Psoas muscle (tissue), 7 donors: ENCODE measurements at regions not wholly inside any gene's neighbourhood (a gene's known extent, or its start where the extent isn't known, plus 50 kb on each side); places are given as distances from the start of the nearest gene placed in this dataset.
"Not testable (repeated sequence)": the region's sequence is repeated elsewhere in the genome, so short reads cannot be mapped to it uniquely, and the experiment has no call there.

Experiments
- ATAC-seq, 4 donors: fragments of 200-7000 bp; cut with Tn5 transposase; one replicate each; pipeline ENCODE4 v1.9.1; 2020; ENCODE audit warnings: moderate library complexity in 3 of 4, mild to moderate bottlenecking in 2 of 4
- DNase-seq, 2 donors: peaks; one replicate each; pipeline ENCODE4 v3.0.0-alpha.2; 2020
- H3K27ac ChIP-seq: fragments of 200-600 bp; one replicate; pipeline ENCODE4 v1.8.0; 2022
- H3K27me3 ChIP-seq, 3 donors: fragments of 200-600 bp in 1 of 3; one replicate each; pipeline versions ENCODE4 v1.6.1 to v1.8.0; 2013 to 2022; ENCODE audit warnings: low read length in 2 of 3, mild to moderate bottlenecking in 2 of 3, moderate library complexity in 1 of 3; ENCODE audit not compliant: insufficient read depth in 3 of 3
- H3K36me3 ChIP-seq, 2 donors: fragments of 200-600 bp in 1 of 2; one replicate each; pipeline versions ENCODE4 v1.6.1 to v1.8.0; 2013 to 2022; ENCODE audit warnings: low read depth in 1 of 2, mild to moderate bottlenecking in 1 of 2, moderate library complexity in 1 of 2; ENCODE audit not compliant: insufficient read depth in 1 of 2
- H3K4me1 ChIP-seq: fragments of 200-600 bp; one replicate; pipeline ENCODE4 v1.8.0; 2022
- H3K4me3 ChIP-seq: fragments of 200-600 bp; one replicate; pipeline ENCODE4 v1.8.0; 2022; ENCODE audit warnings: mild to moderate bottlenecking
- H3K9me3 ChIP-seq: fragments of 200-600 bp; one replicate; pipeline ENCODE4 v1.8.0; 2022
- WGBS, 3 donors: extraction: QIAGEN DNeasy Blood & Tissue Kit; methylation state at CpG; one replicate each; pipeline versions ENCODE4 v1.1.6 to v1.1.7; 2013; 5-methylcytosine and 5-hydroxymethylcytosine counted together
- intact Hi-C, 2 donors: fragments of 100-400 bp; cut with DNase I; formaldehyde crosslinking; loops; one replicate each; pipeline versions ENCODE4 v1.11.0 to v1.14.2; 2022
- TF ChIP-seq, protein P1 (sequence below): fragments of 200-600 bp; IDR thresholded peaks from one replicate; pipeline ENCODE4 v1.8.0; 2022; ENCODE audit warnings: antibody characterized with exemption
- donor health status: healthy with polysubstance abuse.
- donor health status: DM: no; HTN: no; CAD: no; lungs with moderate emphysema.
- donor health status: Bipolar disorder and iron deficiency.
- donor health status: healthy.
- donor health status: DM: yes; HTN: yes; CAD: no.
- donor health status: DM: no; HTN: no; CAD: no.
- donor health status: DM: yes; HTN: yes; CAD: no.

DNA sequence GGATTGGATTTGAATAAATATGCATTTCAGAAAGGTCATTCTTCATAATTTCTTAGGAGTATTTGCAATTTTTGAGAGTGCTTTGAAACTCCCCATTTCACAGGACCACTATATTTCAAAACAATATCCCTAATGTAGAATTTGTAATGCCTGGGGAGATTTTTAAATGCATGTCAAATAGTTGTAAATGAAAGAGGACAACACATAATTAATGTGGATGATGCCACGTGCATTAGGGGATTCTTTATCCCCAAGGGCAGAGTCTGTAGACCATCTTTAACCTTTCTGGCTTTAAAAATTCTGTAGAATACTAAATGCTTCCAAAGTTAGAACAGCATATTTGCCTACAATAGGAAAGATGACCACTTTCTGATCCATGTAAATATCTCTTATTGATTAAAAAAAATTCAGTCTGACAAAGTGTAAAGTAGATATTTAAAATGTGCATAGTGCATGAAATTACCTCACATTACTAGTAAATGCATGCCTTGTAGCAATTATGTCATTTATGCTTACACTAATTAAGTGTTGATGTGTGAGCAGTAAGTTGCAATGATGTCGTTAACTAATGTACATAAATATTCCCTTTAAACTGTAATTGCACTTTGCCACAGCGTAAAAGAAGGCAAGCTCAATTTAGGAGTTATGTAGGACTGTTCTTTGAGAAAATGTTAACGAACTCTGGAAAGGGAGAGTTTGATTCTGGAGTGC is 416.1 kb downstream of the PSAT1 start:
- H3K4me3 ChIP-seq, result no peak overlapping the region
- no peak overlapping the region for H3K27ac ChIP-seq
- 78 to 84% (median 83%) methylated on average over 4 of the region's 4 CpGs for WGBS, 3 donors
- TF ChIP-seq, protein P1, sequence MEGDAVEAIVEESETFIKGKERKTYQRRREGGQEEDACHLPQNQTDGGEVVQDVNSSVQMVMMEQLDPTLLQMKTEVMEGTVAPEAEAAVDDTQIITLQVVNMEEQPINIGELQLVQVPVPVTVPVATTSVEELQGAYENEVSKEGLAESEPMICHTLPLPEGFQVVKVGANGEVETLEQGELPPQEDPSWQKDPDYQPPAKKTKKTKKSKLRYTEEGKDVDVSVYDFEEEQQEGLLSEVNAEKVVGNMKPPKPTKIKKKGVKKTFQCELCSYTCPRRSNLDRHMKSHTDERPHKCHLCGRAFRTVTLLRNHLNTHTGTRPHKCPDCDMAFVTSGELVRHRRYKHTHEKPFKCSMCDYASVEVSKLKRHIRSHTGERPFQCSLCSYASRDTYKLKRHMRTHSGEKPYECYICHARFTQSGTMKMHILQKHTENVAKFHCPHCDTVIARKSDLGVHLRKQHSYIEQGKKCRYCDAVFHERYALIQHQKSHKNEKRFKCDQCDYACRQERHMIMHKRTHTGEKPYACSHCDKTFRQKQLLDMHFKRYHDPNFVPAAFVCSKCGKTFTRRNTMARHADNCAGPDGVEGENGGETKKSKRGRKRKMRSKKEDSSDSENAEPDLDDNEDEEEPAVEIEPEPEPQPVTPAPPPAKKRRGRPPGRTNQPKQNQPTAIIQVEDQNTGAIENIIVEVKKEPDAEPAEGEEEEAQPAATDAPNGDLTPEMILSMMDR, result no peak
- no peak for DNase-seq
- intact Hi-C loops, result no loop called here
- ATAC-seq, result no peak
- no peaks in the 10 kb centered on the region for H3K9me3 ChIP-seq
- no peaks in the 10 kb centered on the region for H3K36me3 ChIP-seq
- no peaks in the 10 kb centered on the region for H3K27me3 ChIP-seq
- H3K4me1 ChIP-seq, result no peaks in the 10 kb centered on the region

DNA sequence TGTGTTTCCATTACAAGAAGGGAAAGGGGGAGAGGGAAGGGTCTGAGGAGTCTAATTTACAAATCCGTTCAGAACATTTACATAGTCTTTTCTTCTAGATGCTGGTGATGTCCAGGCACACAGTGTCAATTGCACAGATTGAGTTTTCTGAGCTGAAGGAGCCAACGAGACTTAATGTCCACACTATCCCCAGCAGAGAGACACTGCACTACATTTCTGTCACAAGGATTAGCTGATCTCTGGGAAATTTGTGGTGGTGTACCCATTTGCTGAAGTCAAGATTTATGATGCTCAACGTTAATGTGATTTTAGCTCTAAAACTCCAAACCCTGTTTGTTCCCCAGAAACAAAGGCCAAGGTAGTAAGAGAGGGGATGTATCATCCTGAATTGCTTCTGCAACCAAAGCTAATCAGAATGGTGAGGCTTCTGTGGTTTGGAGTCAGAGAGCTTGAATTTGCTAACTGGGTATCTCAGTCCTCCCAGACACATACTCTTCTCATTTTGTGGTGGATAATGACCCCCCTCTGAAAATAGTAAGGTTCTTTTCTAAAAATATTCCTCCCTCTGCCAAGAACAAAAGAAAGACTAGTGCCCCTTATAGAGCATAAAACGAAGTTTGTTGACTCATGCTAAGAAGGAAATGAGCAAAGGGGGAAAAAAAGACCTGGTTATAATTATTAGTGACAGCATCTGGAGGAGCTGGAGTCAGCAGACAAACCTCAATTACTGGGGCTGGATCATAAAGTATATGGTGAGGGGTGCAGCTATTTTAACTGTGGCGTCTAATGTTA is 416.9 kb downstream of the PSAT1 start:
- intact Hi-C loops, result no loop called here
- WGBS, 3 donors, result 54 to 68% (median 58%) methylated on average over 5 of the region's 5 CpGs
- no peak overlapping the region for H3K27ac ChIP-seq
- ATAC-seq (no peak), DNase-seq (no peak)
- no peaks in the 10 kb centered on the region for H3K9me3 ChIP-seq
- no peaks in the 10 kb centered on the region for H3K36me3 ChIP-seq
- TF ChIP-seq, protein P1, result no peak
- H3K4me3 ChIP-seq, result no peak overlapping the region
- no peaks in the 10 kb centered on the region for H3K27me3 ChIP-seq
- H3K4me1 ChIP-seq, result no peaks in the 10 kb centered on the region

DNA sequence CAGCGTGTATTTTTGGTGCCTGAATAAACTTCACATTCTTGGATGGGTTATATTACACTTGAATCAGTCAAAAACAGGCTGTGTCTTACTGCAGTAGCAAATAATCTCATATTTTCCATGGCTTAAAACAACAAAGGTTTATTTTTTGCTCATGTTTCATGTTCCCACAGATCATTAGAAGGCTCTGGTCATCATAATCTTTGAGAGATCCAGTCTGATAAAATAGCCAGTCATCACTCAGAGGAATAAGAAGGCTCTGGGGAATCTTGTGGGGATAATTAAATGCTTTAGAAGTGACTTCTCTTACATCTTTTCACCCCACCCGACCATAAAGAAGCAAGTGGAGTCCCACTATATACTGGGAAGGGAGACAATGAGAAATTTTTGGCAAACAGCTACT is 417.7 kb downstream of the PSAT1 start:
- no peaks in the 10 kb centered on the region for H3K36me3 ChIP-seq
- DNase-seq, result no peak
- TF ChIP-seq, protein P1, result no peak
- no peaks in the 10 kb centered on the region for H3K9me3 ChIP-seq
- H3K4me1 ChIP-seq, result no peaks in the 10 kb centered on the region
- no peaks in the 10 kb centered on the region for H3K27me3 ChIP-seq
- intact Hi-C loops, result no loop called here
- H3K4me3 ChIP-seq, result no peak overlapping the region
- H3K27ac ChIP-seq, result no peak overlapping the region
- no peak for ATAC-seq
- 25 to 35% (median 26%) methylated on average over 2 of the region's 2 CpGs for WGBS, 3 donors

DNA sequence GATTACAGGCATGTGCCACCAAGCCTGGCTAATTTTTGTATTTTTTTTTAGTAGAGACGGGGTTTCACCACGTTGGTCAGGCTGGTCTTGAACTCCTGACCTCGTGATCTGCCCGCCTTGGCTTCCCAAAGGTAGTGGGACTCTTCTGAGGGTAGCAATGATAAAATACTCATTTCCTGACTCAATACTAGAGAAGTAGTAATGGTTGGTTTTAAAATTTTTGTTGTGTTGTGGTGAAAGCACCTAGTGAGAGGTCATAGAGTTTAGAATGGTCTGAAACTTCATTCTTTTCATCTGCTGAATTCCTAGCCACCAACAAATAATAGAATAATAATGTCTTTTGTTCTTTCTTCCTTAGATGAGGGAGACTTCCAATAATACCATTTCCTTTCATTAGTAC is 422.1 kb downstream of the PSAT1 start:
- H3K4me3 ChIP-seq, intact Hi-C loops, DNase-seq, H3K36me3 ChIP-seq, H3K27me3 ChIP-seq, H3K27ac ChIP-seq, H3K9me3 ChIP-seq, H3K4me1 ChIP-seq, ATAC-seq: not testable (repeated sequence)
- 86 to 90% (median 88%) methylated on average over 4 of the region's 4 CpGs for WGBS, 3 donors

DNA sequence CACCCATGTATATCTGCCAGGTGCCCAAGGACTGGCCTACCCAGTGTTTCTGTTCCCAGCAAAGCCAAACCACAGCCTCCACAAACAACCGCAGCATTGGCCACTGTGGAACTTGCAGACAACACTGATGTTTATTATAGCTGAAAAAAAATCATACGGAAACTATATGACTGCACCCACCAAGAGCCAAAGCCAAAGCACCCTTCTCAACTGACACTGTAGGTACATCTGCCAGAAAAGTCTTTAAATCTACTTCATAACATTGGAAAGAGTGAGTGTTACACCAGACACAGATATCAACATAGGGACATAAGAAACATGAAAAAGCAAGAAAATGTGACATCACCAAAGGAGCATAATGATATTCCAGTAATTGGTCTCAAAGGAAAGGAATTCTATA is 428.0 kb downstream of the PSAT1 start:
- ATAC-seq (no peak), DNase-seq (no peak)
- WGBS, 3 donors, result 89 to 97% (median 92%) methylated on average over 2 of the region's 2 CpGs
- Histone ChIP-seq H3K9me3 (peaks cover 3% of the 10 kb centered on the region), H3K27me3 (no peaks in the 10 kb centered on the region), H3K36me3 (no peaks in the 10 kb centered on the region), H3K27ac (no peak overlapping the region), H3K4me1 (no peaks in the 10 kb centered on the region), H3K4me3 (no peak overlapping the region)
- TF ChIP-seq, protein P1, result no peak
- intact Hi-C loops, result no loop called here
